ENCODE measurements at regions not wholly inside any gene's neighbourhood (a gene's known extent, or its start where the extent isn't known, plus 50 kb on each side); places are given as distances from the start of the nearest gene placed in this dataset.
"Not testable (repeated sequence)": the region's sequence is repeated elsewhere in the genome, so short reads cannot be mapped to it uniquely, and the experiment has no call there.

GRCh38 chr4:129999156-129999555, 903.2 kb downstream of the C4orf33 start:
- no peak for DNase-seq (ENCODE audit: low read depth)

- no peak for DNase-seq (ENCODE audit: low read depth)
Measured at GRCh38 chr4:130008461-130008860, 912.5 kb downstream of the C4orf33 start.

- DNase-seq (ENCODE audit: low read depth) = not testable (repeated sequence)
Measured at GRCh38 chr4:130012806-130013205, 916.9 kb downstream of the C4orf33 start.

- DNase-seq (ENCODE audit: low read depth) = no peak
Measured at GRCh38 chr4:130021706-130022105, 925.8 kb downstream of the C4orf33 start.

- DNase-seq (ENCODE audit: low read depth) = no peak
Measured at GRCh38 chr4:130023088-130023487, 927.1 kb downstream of the C4orf33 start.

- DNase-seq (ENCODE audit: low read depth) = no peak
Measured at GRCh38 chr4:130025701-130026100, 929.7 kb downstream of the C4orf33 start.

- no peak for DNase-seq (ENCODE audit: low read depth)
Measured at GRCh38 chr4:130026185-130026584, 930.2 kb downstream of the C4orf33 start.

- DNase-seq (ENCODE audit: low read depth) = no peak
Measured at GRCh38 chr4:130027973-130028372, 932.0 kb downstream of the C4orf33 start.

- DNase-seq (ENCODE audit: low read depth) = no peak
Measured at GRCh38 chr4:130028552-130028951, 932.6 kb downstream of the C4orf33 start.

- no peak for DNase-seq (ENCODE audit: low read depth)
Measured at GRCh38 chr4:130029442-130029841, 933.5 kb downstream of the C4orf33 start.

GRCh38 chr4:130031858-130032257, 935.9 kb downstream of the C4orf33 start:
- no peak for DNase-seq (ENCODE audit: low read depth)

GRCh38 chr4:130033657-130034056, 937.7 kb downstream of the C4orf33 start:
- DNase-seq (ENCODE audit: low read depth) = not testable (repeated sequence)

- no peak for DNase-seq (ENCODE audit: low read depth)
Measured at GRCh38 chr4:130034876-130035275, 938.9 kb downstream of the C4orf33 start.

GRCh38 chr4:130035391-130035790, 939.4 kb downstream of the C4orf33 start:
- DNase-seq (ENCODE audit: low read depth) = no peak

GRCh38 chr4:130037866-130038265, 941.9 kb downstream of the C4orf33 start:
- DNase-seq (ENCODE audit: low read depth) = not testable (repeated sequence)

- not testable (repeated sequence) for DNase-seq (ENCODE audit: low read depth)
Measured at GRCh38 chr4:130038540-130038939, 942.6 kb downstream of the C4orf33 start.

GRCh38 chr4:130043732-130044160, 947.8 kb downstream of the C4orf33 start:
- DNase-seq (ENCODE audit: low read depth) = no peak

GRCh38 chr4:130044788-130045531, 949.0 kb downstream of the C4orf33 start:
- no peak for DNase-seq (ENCODE audit: low read depth)

GRCh38 chr4:130053723-130054122, 957.8 kb downstream of the C4orf33 start:
- DNase-seq (ENCODE audit: low read depth) = no peak

GRCh38 chr4:130054908-130055307, 959.0 kb downstream of the C4orf33 start:
- no peak for DNase-seq (ENCODE audit: low read depth)

- DNase-seq (ENCODE audit: low read depth) = no peak
Measured at GRCh38 chr4:130056286-130056685, 960.3 kb downstream of the C4orf33 start.

GRCh38 chr4:130064471-130064870, 968.5 kb downstream of the C4orf33 start:
- no peak for DNase-seq (ENCODE audit: low read depth)

- no peak for DNase-seq (ENCODE audit: low read depth)
Measured at GRCh38 chr4:130067419-130067818, 971.5 kb downstream of the C4orf33 start.

- DNase-seq (ENCODE audit: low read depth) = no peak
Measured at GRCh38 chr4:130068072-130068471, 972.1 kb downstream of the C4orf33 start.

Data from stimulated activated CD8-positive, alpha-beta memory T cell treated with anti-CD3 and anti-CD28 coated beads, Interleukin-15, amount 100 ng/mL, for 1 hour (primary cell).